ENCODE measurements at regions not wholly inside any gene's neighbourhood (a gene's known extent, or its start where the extent isn't known, plus 50 kb on each side); places are given as distances from the start of the nearest gene placed in this dataset.

GRCh38 chr2:155630760-155631159 lies 701.8 kb downstream of the NR4A2 start:
- TF ChIP-seq, protein P1, sequence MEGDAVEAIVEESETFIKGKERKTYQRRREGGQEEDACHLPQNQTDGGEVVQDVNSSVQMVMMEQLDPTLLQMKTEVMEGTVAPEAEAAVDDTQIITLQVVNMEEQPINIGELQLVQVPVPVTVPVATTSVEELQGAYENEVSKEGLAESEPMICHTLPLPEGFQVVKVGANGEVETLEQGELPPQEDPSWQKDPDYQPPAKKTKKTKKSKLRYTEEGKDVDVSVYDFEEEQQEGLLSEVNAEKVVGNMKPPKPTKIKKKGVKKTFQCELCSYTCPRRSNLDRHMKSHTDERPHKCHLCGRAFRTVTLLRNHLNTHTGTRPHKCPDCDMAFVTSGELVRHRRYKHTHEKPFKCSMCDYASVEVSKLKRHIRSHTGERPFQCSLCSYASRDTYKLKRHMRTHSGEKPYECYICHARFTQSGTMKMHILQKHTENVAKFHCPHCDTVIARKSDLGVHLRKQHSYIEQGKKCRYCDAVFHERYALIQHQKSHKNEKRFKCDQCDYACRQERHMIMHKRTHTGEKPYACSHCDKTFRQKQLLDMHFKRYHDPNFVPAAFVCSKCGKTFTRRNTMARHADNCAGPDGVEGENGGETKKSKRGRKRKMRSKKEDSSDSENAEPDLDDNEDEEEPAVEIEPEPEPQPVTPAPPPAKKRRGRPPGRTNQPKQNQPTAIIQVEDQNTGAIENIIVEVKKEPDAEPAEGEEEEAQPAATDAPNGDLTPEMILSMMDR (IDR thresholded peaks at IDR 0.05): no peak
- TF ChIP-seq POLR2AphosphoS5 (IDR thresholded peaks at IDR 0.05) (no peak), POLR2A (IDR thresholded peaks at IDR 0.05) (no peak), EP300 (IDR thresholded peaks at IDR 0.05) (no peak)

Data from gastroesophageal sphincter (tissue), 3 donors.